ENCODE measurements at regions not wholly inside any gene's neighbourhood (a gene's known extent, or its start where the extent isn't known, plus 50 kb on each side); places are given as distances from the start of the nearest gene placed in this dataset.

DNA sequence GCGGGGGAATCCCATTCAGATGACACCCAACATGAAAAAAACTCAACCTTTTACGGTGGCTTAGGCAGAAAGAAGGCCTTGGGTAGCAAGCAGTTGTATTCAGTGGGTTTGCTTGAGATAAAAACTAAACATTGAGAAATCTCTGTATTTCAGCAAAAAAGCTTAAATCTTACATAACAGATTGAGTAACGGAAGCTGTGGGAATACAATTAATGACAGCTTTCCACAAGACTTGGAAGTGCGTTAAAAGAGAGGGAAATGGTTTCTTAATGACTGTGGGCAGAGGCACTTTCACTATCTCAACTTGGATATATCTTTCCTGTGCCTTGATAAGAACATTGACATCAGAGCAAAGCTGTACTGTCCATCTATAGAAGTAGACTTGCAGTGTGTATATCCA, 418.5 kb upstream of the HS3ST1 start:
- TF ChIP-seq POLR2AphosphoS5 (IDR thresholded peaks at IDR 0.05; ENCODE audit: low read depth, low read length) = no peak
- no peak for TF ChIP-seq SIN3A (IDR thresholded peaks at IDR 0.05; ENCODE audit: borderline replicate concordance, insufficient read depth, low read length)
- TF ChIP-seq, protein P1, sequence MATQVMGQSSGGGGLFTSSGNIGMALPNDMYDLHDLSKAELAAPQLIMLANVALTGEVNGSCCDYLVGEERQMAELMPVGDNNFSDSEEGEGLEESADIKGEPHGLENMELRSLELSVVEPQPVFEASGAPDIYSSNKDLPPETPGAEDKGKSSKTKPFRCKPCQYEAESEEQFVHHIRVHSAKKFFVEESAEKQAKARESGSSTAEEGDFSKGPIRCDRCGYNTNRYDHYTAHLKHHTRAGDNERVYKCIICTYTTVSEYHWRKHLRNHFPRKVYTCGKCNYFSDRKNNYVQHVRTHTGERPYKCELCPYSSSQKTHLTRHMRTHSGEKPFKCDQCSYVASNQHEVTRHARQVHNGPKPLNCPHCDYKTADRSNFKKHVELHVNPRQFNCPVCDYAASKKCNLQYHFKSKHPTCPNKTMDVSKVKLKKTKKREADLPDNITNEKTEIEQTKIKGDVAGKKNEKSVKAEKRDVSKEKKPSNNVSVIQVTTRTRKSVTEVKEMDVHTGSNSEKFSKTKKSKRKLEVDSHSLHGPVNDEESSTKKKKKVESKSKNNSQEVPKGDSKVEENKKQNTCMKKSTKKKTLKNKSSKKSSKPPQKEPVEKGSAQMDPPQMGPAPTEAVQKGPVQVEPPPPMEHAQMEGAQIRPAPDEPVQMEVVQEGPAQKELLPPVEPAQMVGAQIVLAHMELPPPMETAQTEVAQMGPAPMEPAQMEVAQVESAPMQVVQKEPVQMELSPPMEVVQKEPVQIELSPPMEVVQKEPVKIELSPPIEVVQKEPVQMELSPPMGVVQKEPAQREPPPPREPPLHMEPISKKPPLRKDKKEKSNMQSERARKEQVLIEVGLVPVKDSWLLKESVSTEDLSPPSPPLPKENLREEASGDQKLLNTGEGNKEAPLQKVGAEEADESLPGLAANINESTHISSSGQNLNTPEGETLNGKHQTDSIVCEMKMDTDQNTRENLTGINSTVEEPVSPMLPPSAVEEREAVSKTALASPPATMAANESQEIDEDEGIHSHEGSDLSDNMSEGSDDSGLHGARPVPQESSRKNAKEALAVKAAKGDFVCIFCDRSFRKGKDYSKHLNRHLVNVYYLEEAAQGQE (IDR thresholded peaks at IDR 0.05; ENCODE audit: insufficient read depth in 1 of 2, low read depth in 2 of 2, low read length in 2 of 2) = no peak
